ENCODE measurements at regions not wholly inside any gene's neighbourhood (a gene's known extent, or its start where the extent isn't known, plus 50 kb on each side); places are given as distances from the start of the nearest gene placed in this dataset.

GRCh38 chr4:35538807-35539206, 705.5 kb downstream of the ARAP2 start:
- no peak overlapping the region for H3K4me3 ChIP-seq
- DNase-seq (ENCODE audit: low spot score in 2 of 2) = no peak

GRCh38 chr4:35539404-35540055, 704.8 kb downstream of the ARAP2 start:
- no peaks in the 10 kb centered on the region for H3K4me1 ChIP-seq
- H3K27ac ChIP-seq = no peak overlapping the region
- DNase-seq (ENCODE audit: low spot score in 2 of 2) = no peak
- peaks cover 0 to 8% (median 0%) of the 10 kb centered on the region in 4 donors for H3K9me3 ChIP-seq
- H3K36me3 ChIP-seq = no peaks in the 10 kb centered on the region
- TF ChIP-seq POLR2A (IDR thresholded peaks at IDR 0.05) = no peak
- no peak for TF ChIP-seq EP300 (IDR thresholded peaks at IDR 0.05)
- TF ChIP-seq, protein P1, sequence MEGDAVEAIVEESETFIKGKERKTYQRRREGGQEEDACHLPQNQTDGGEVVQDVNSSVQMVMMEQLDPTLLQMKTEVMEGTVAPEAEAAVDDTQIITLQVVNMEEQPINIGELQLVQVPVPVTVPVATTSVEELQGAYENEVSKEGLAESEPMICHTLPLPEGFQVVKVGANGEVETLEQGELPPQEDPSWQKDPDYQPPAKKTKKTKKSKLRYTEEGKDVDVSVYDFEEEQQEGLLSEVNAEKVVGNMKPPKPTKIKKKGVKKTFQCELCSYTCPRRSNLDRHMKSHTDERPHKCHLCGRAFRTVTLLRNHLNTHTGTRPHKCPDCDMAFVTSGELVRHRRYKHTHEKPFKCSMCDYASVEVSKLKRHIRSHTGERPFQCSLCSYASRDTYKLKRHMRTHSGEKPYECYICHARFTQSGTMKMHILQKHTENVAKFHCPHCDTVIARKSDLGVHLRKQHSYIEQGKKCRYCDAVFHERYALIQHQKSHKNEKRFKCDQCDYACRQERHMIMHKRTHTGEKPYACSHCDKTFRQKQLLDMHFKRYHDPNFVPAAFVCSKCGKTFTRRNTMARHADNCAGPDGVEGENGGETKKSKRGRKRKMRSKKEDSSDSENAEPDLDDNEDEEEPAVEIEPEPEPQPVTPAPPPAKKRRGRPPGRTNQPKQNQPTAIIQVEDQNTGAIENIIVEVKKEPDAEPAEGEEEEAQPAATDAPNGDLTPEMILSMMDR (IDR thresholded peaks at IDR 0.05) = no peak
- no peaks in the 10 kb centered on the region for H3K27me3 ChIP-seq
- H3K4me3 ChIP-seq = no peak overlapping the region
- WGBS, 2 donors = 80 to 84% methylated on average over 5 of the region's 5 CpGs

More at GRCh38 chr4:35538807-35539206, 705.5 kb downstream of the ARAP2 start:
- no peaks in the 10 kb centered on the region for H3K4me1 ChIP-seq
- H3K27me3 ChIP-seq = no peaks in the 10 kb centered on the region
- 76 to 83% methylated on average over 4 of the region's 4 CpGs for WGBS, 2 donors
- TF ChIP-seq POLR2A (IDR thresholded peaks at IDR 0.05) = no peak
- TF ChIP-seq, protein P1 (IDR thresholded peaks at IDR 0.05) = no peak
- TF ChIP-seq EP300 (IDR thresholded peaks at IDR 0.05) = no peak
- no peaks in the 10 kb centered on the region for H3K36me3 ChIP-seq
- H3K27ac ChIP-seq = no peak overlapping the region
- peaks cover 0 to 8% (median 0%) of the 10 kb centered on the region in 4 donors for H3K9me3 ChIP-seq

DNA sequence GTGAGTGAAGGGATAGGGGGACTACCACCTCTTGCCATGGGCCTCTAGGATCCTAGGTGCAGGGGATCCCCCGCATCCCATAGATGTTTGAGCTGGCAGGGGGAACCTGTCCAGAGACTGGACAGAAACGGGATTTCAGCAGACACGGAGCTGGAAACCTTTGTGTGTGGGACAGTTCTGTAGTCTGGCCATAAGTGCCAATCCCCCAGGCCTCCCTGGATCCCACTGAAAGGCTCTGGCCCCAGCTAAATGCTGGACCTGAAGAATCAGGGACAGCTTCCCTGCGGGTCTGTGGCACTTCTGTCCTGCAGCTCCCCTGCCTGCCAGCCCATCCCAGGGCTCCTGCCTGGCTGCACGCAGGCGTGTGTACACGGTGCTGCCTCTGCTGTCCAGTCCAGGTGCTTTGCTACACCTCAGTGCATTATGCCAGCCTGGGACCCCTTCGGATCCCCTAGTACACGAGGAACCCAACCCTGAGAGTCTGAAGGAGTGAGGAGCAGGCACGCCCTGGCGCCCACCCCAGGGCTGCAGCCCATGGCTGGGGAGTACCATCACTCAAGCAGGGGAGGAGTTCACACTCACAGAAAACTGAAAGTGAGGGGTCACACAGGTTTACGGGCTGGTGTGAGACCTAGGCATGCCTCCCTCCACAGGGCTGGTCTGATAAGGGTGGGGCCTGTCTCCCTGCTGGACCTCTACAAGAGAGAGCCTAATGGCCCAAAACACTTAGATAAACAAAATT, 703.0 kb downstream of the ARAP2 start:
- Histone ChIP-seq H3K4me1 (no peaks in the 10 kb centered on the region), H3K36me3 (no peaks in the 10 kb centered on the region), H3K27me3 (no peaks in the 10 kb centered on the region), H3K9me3 (peaks cover 0 to 8% (median 0%) of the 10 kb centered on the region in 4 donors), H3K4me3 (no peak overlapping the region), H3K27ac (no peak overlapping the region)
- TF ChIP-seq POLR2A (IDR thresholded peaks at IDR 0.05) = no peak
- TF ChIP-seq, protein P1 (IDR thresholded peaks at IDR 0.05) = no peak
- no peak for TF ChIP-seq EP300 (IDR thresholded peaks at IDR 0.05)
- DNase-seq (ENCODE audit: low spot score in 2 of 2) = no peak
- WGBS, 2 donors = 89 to 95% methylated on average over 4 to 9 of the region's 12 CpGs

DNA sequence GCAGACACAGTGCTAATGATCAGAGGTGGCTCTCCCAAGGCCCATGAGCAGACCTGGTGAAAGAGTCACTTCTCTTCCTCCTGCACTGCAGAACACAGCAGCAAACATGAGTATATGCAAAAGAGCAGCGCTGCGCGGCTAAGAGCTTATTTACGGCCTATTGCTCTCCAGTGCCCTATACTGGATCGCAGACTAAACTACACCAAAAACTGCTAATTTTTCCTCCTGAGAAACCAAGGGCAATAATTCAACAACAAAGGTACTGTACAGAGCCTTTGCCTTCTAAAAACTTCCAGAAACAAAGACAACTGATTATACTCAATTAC, 702.5 kb downstream of the ARAP2 start:
- Histone ChIP-seq H3K27me3 (no peaks in the 10 kb centered on the region), H3K36me3 (no peaks in the 10 kb centered on the region), H3K4me3 (no peak overlapping the region), H3K4me1 (no peaks in the 10 kb centered on the region), H3K27ac (no peak overlapping the region), H3K9me3 (peaks cover 0 to 8% (median 0%) of the 10 kb centered on the region in 4 donors)
- DNase-seq (ENCODE audit: low spot score in 2 of 2) = no peak
- WGBS, 2 donors = 85 to 91% methylated on average over 5 of the region's 5 CpGs
- no peak for TF ChIP-seq POLR2A (IDR thresholded peaks at IDR 0.05)
- TF ChIP-seq EP300 (IDR thresholded peaks at IDR 0.05) = no peak
- TF ChIP-seq, protein P1 (IDR thresholded peaks at IDR 0.05) = no peak

DNA sequence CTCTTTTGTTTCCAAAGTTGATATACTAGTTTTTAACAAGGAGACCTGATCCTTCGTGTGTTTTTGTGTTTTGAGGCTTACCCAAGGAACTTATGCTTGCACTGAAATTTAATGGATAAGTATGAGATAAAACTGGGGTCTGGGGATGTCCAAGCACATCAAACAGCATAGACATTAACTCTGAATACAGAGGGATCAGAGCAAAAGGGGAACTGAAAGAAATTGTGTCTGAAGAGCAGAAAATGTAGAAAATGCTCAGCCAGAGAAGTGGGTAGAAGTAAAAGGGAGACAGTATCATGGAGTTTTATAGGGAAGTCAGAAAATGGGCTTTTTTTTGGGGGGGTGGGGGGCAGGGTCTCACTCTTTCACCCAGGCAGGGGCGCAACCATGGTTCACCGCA, 695.4 kb downstream of the ARAP2 start:
- H3K4me1 ChIP-seq = no peaks in the 10 kb centered on the region
- no peaks in the 10 kb centered on the region for H3K9me3 ChIP-seq
- WGBS, 2 donors = 95 to 96% methylated on average over 3 of the region's 3 CpGs
- H3K4me3 ChIP-seq = no peak overlapping the region
- TF ChIP-seq, protein P1 (IDR thresholded peaks at IDR 0.05) = no peak
- TF ChIP-seq POLR2A (IDR thresholded peaks at IDR 0.05) = no peak
- no peak for TF ChIP-seq EP300 (IDR thresholded peaks at IDR 0.05)
- H3K27ac ChIP-seq = no peak overlapping the region
- no peaks in the 10 kb centered on the region for H3K36me3 ChIP-seq
- H3K27me3 ChIP-seq = no peaks in the 10 kb centered on the region
- DNase-seq (ENCODE audit: low spot score in 2 of 2) = no peak
